ENCODE measurements at regions not wholly inside any gene's neighbourhood (a gene's known extent, or its start where the extent isn't known, plus 50 kb on each side); places are given as distances from the start of the nearest gene placed in this dataset.

- H3K4me2 ChIP-seq (ENCODE audit: low read length) = no peak overlapping the region
- no peak overlapping the region for H3K27ac Mint-ChIP-seq (ENCODE audit: unreplicated experiment)
- no peaks in the 10 kb centered on the region for H3K27me3 ChIP-seq (ENCODE audit: insufficient read depth, low read length)
Measured at GRCh38 chr13:33636955-33637670, 180.8 kb upstream of the RFC3 start.

GRCh38 chr13:33637978-33638743 lies 179.8 kb upstream of the RFC3 start:
- Mint-ChIP-seq H3K27ac (ENCODE audit: unreplicated experiment) (no peak overlapping the region), H3K4me3 (ENCODE audit: unreplicated experiment) (no peak overlapping the region), H3K27me3 (ENCODE audit: low read depth, unreplicated experiment) (no peaks in the 10 kb centered on the region), H3K4me1 (ENCODE audit: low read depth, unreplicated experiment) (peaks cover 42% of the 10 kb centered on the region), H3K36me3 (ENCODE audit: low read depth, unreplicated experiment) (no peaks in the 10 kb centered on the region), H3K9me3 (ENCODE audit: unreplicated experiment) (no peaks in the 10 kb centered on the region)
- Histone ChIP-seq H3K36me3 (ENCODE audit: insufficient read depth, low read length) (no peaks in the 10 kb centered on the region), H3K27ac (ENCODE audit: low read depth, low read length) (no peak overlapping the region), H2AFZ (ENCODE audit: low read depth, low read length) (no peak overlapping the region), H4K20me1 (ENCODE audit: insufficient read depth, low read length) (no peaks in the 10 kb centered on the region), H3K79me2 (ENCODE audit: insufficient read depth, low read length) (no peaks in the 10 kb centered on the region), H3K4me3 (ENCODE audit: insufficient read depth, low read depth, low read length) (no peak overlapping the region), H3K27me3 (ENCODE audit: insufficient read depth, low read length) (no peaks in the 10 kb centered on the region), H3K4me2 (ENCODE audit: low read length) (no peak overlapping the region), H3K9me3 (ENCODE audit: insufficient read depth, low read depth, low read length) (no peaks in the 10 kb centered on the region), H3K9ac (ENCODE audit: low read length) (no peak overlapping the region), H3K4me1 (ENCODE audit: insufficient read depth, low read length) (peaks cover 5% of the 10 kb centered on the region)
- FAIRE-seq (peak; percentile 54), DNase-seq (ENCODE audit: low read depth) (peak; percentile 42)
- no peak for TF ChIP-seq EZH2 (IDR thresholded peaks at IDR 0.05; ENCODE audit: insufficient read depth, low read length)
- TF ChIP-seq, protein P1, sequence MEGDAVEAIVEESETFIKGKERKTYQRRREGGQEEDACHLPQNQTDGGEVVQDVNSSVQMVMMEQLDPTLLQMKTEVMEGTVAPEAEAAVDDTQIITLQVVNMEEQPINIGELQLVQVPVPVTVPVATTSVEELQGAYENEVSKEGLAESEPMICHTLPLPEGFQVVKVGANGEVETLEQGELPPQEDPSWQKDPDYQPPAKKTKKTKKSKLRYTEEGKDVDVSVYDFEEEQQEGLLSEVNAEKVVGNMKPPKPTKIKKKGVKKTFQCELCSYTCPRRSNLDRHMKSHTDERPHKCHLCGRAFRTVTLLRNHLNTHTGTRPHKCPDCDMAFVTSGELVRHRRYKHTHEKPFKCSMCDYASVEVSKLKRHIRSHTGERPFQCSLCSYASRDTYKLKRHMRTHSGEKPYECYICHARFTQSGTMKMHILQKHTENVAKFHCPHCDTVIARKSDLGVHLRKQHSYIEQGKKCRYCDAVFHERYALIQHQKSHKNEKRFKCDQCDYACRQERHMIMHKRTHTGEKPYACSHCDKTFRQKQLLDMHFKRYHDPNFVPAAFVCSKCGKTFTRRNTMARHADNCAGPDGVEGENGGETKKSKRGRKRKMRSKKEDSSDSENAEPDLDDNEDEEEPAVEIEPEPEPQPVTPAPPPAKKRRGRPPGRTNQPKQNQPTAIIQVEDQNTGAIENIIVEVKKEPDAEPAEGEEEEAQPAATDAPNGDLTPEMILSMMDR (IDR thresholded peaks at IDR 0.05; ENCODE audit: insufficient read depth, low read depth, low read length) = no peak

More at GRCh38 chr13:33636955-33637670, 180.8 kb upstream of the RFC3 start:
- Mint-ChIP-seq H3K36me3 (ENCODE audit: low read depth, unreplicated experiment) (no peaks in the 10 kb centered on the region), H3K4me1 (ENCODE audit: low read depth, unreplicated experiment) (peaks cover 39% of the 10 kb centered on the region), H3K9me3 (ENCODE audit: unreplicated experiment) (no peaks in the 10 kb centered on the region), H3K27me3 (ENCODE audit: low read depth, unreplicated experiment) (no peaks in the 10 kb centered on the region), H3K4me3 (ENCODE audit: unreplicated experiment) (no peak overlapping the region)
- H2AFZ ChIP-seq (ENCODE audit: low read depth, low read length) = no peak overlapping the region
- DNase-seq (ENCODE audit: low read depth) = no peak
- H3K4me1 ChIP-seq (ENCODE audit: insufficient read depth, low read length) = peaks cover under 1% of the 10 kb centered on the region
- no peak overlapping the region for H3K4me3 ChIP-seq (ENCODE audit: insufficient read depth, low read depth, low read length)
- H3K9me3 ChIP-seq (ENCODE audit: insufficient read depth, low read depth, low read length) = no peaks in the 10 kb centered on the region
- no peaks in the 10 kb centered on the region for H3K36me3 ChIP-seq (ENCODE audit: insufficient read depth, low read length)
- peak; percentile 41 for FAIRE-seq
- no peaks in the 10 kb centered on the region for H3K79me2 ChIP-seq (ENCODE audit: insufficient read depth, low read length)
- no peaks in the 10 kb centered on the region for H4K20me1 ChIP-seq (ENCODE audit: insufficient read depth, low read length)
- TF ChIP-seq, protein P1 (IDR thresholded peaks at IDR 0.05; ENCODE audit: insufficient read depth, low read depth, low read length) = no peak
- TF ChIP-seq EZH2 (IDR thresholded peaks at IDR 0.05; ENCODE audit: insufficient read depth, low read length) = no peak
- no peak overlapping the region for H3K27ac ChIP-seq (ENCODE audit: low read depth, low read length)
- H3K9ac ChIP-seq (ENCODE audit: low read length) = no peak overlapping the region
